ENCODE measurements at regions not wholly inside any gene's neighbourhood (a gene's known extent, or its start where the extent isn't known, plus 50 kb on each side); places are given as distances from the start of the nearest gene placed in this dataset.
"Not testable (repeated sequence)": the region's sequence is repeated elsewhere in the genome, so short reads cannot be mapped to it uniquely, and the experiment has no call there.

DNA sequence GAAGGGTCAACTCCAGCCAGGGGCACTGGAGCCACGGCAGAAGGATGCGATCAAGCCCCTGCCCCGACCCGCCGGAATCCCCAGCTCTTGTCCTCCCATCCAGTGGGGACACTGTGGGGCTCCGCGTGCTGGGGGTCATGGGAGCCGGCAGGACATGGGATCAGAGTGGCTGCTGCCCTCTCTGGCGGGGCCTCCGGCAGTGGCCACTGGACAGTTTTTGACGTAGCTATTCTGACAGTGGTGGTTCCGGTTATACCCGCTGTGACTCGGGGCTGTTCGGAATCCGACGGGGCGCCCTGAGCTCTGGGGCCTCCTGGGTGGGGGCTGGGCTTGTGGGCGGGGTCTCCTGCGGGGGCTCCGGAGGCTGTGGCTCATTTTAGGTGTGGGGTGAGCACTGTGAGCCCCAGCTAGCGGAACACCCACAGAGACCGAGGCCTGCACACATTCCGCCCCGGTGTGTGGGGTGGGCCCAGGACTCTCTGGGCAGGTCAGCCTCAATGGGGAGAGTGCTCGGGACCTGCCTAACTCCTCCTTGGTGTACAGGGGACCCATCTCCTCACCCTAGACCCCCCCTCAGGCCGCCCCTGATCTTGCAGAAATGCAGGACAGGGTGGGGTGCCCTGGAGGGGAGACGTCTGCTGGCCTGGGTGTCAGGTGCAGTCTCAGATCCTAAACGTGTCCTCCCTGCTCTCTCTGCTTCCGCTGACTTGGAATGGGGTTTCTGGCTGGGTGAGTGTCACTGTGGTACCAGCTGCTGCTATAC lies 374.2 kb downstream of the TMEM121 start:
- DNase-seq (ENCODE audit: low spot score): no peak

DNA sequence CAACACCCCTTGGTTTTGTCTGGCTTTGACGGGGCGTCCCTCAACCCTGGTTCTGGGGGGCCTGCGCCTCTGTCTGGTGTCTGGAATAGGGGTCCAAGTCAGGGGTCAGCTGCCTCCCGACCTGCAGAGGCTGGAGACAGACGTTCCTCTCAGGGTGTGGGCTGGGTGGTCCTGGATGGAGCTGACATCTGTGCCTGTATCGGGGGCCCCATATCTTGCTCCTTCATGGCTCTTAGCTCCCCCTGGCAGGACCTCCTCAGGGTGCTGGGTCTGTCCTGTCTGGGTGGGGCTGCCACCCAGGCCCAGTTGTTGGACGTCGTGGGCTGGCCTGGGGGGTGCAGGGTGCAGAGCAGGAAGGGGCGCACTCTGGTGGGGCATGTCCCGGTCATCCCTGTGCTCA lies 374.8 kb downstream of the TMEM121 start:
- DNase-seq (ENCODE audit: low spot score): no peak

DNA sequence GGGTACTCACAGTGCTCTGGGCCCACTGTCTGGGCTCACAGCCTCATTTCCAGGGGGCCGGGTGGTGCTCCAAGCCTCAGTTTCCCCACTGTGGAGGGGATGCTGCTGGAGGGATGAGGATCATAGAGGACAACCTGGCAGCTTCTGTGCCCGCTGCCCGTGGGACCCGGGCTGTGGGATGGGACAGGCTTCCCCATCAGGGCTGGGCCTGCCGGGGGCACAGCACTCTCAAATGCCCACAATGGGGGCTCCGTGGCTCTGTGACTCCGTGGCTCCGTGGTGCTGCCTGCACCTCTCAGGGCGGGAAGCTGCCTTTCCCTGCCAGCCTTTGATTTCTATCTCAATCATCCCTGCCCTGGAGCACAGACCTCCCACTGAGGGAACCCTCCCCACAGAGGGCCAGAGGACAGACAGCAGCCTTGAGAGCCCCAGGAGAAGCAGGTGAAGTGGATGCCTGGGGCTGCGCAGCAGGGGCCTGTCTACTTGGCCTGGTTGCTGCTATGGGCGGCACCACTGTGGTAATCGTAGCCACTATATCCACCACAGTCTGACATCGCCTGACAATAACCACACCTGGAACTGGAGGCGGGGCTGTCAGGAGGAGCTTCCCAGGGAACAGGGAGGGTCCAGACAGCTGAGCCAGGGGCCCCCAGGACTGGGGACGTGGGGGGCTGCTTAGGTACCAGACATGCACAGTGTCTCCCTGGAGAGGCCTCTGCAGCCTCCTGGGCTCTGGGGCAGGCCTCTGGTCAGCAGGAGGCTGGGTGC lies 375.9 kb downstream of the TMEM121 start:
- DNase-seq (ENCODE audit: low spot score): no peak

DNA sequence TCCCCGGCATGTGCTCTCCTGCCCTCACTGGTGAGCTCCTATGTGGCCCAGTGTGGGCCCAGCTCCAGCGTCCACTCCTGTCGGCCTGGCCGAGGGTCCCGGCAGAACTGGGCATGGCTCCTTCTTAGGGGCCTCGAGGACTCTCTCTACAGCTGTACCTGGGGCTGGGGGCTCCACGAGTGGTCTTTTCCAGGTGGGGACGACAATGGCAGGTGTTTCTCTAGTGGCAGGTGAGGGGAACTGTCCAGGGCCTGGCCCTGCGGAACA lies 376.4 kb downstream of the TMEM121 start:
- DNase-seq (ENCODE audit: low spot score): not testable (repeated sequence)

DNA sequence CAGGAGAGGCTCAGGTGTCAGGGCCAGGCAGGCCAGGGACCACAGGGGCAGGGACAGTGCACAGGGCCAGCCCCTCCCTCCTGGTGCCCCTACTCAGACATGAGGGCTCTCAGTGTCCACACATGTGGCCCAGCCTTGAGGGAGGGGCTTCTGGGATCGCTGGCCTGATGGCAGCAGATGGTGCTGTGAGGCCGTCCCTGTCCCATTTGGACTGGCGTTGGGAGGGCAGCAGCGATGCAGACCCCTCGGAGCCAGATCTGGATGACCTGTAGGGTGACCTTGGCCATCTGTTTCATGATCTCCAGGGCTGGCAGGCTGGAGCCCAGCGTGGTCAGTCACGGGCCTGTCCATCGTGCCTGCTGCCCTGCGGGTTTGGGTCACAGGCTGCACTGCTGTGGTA lies 377.6 kb downstream of the TMEM121 start:
- DNase-seq (ENCODE audit: low spot score): no peak

DNA sequence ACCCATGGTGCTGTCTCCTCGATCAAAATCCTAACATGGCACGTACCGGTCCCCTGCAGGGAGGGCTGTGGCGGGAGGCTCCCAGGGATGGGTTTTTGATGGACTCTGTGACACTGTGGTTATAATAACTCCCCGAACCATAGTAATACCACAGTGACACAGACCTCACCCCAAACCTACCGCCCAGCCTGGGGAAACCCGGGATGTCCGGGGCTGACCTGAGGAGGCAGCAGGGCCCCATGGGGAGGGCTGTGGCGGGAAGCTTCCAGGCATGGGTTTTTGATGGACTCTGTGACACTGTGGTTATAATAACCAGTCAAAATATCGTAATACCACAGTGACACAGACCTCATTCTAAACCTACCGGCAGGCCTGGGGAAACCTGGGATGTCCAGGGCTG lies 378.0 kb downstream of the TMEM121 start:
- no peak for DNase-seq (ENCODE audit: low spot score)

DNA sequence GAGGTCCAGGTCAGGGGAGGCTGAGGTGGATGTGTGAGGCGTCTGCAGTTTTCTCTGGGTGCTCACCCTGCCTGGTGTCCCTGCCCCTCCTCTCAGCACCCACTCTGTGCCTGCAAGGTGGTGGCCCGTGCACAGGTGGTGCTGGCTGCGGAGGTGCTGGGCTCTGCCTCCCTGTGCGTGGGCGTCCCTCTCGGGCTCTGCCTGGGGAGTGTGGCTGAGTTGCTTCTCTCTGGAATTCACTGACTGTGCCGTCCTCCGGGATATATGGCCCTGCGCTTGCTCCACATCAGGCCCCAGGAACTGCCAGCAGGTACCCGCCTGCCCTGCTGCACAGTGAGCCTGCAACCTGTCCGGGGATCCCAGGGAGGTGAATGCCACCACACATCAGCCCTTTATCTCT lies 379.1 kb downstream of the TMEM121 start:
- DNase-seq (ENCODE audit: low spot score): no peak

DNA sequence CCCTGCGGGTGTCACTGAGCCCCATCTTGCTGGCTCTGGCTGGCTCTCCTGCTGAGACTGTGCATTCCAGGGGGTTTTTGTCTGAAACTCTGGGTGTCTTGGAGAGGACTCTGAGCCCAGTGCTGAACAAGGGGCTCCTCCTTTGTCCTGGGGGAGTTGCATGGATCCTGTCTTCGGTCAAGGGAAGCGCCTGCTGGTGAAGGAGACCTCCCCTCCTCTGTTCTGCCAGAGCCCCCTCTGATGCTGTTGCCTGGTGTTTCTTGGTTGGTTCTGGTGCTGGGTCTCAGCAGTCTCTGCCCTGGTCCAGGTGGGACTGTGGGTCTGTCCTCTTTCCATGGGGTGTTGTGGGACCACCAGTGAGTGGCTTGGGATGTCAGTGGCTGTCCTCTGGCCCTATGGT lies 380.9 kb downstream of the TMEM121 start:
- DNase-seq (ENCODE audit: low spot score): no peak

DNA sequence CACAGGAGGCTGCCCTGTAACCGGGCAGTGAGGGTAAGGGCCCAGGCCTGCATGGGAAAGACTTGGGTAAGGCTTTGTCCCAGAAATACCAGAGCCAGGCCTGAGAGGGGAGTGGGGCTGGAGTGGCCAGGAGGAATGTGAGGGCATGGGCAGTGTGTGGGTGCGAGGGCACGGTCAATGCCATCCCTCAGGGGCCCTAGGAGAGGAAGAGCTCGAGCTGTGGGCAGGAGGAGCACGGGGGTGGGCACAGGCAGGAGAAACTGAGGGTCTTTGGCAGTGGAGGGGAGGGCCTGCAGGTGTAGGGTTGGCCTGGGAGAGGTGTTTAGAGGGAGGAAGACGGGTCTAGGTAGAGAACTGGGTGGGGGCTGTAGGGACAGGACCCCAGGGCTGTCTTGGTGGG lies 381.6 kb downstream of the TMEM121 start:
- DNase-seq (ENCODE audit: low spot score): no peak

DNA sequence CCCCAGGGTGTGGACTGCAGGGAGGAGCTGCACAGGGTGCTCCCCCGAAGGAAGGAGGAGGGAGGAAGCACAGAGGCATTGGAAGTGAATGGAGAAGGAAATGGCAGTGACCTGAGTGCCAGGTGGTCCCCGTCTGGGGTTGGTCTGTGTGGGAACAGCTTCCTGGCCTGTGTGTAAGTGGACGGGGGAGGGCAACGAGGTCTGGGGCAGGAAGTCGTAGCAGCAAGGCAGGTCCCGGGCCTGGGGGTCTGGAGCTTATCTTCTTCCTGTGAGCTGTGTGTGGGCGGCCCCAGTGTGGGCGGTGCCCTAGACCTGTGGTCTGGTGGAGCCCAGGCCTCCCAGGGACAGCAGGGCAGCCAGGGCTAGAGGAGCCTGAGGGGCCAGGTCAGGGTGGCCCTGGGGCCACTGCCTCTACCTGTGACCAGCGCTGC lies 382.1 kb downstream of the TMEM121 start:
- no peak for DNase-seq (ENCODE audit: low spot score)

DNA sequence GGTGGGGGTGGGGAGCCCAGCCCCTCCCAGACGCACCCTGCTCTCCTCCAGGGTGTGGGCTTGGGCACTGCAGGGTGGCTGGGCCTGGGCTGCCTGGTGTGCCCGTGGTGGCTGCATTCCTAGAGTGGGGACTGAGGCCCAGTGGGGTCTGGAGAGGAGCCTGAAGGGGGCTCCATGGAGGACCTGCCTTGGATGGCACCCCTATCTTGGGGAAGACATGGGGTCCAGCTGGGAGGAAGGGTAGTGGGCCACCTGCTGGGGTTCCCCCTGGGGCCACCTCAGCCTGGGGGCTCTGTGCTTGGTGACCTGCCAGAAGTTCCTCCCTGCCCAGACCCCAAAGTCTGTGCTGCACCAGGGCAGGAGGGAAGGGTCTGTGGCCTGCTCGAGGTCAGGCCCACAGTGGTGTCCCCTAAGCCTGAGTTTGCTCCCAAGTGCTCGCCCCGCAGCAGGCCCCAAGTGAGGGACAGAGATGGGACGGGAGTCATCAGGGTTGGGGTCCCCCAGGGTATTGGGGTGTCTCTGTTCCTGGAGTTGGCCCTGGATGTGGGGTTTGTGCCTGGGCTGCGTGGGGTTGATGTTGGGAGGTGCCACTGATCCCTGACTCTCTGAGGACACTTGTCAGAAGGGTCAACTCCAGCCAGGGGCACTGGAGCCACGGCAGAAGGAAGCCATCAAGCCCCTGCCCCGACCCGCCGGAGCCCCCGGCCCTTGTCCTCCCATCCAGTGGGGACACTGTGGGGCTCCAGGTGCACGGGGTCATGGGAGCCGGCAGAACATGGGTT lies 382.9 kb downstream of the TMEM121 start:
- no peak for DNase-seq (ENCODE audit: low spot score)

DNA sequence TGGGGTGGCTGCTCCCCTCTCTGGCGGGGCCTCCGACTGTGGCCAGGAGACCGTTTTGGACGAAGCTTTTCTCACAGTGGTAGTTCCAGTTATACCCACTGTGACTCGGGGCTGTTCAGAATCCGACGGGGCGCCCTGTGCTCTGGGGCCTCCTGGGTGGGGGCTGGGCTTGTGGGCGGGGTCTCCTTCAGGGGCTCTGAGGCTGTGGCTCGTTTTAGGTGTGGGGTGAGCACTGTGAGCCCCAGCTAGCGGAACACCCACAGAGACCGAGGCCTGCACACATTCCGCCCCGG lies 383.4 kb downstream of the TMEM121 start:
- DNase-seq (ENCODE audit: low spot score): not testable (repeated sequence)

DNA sequence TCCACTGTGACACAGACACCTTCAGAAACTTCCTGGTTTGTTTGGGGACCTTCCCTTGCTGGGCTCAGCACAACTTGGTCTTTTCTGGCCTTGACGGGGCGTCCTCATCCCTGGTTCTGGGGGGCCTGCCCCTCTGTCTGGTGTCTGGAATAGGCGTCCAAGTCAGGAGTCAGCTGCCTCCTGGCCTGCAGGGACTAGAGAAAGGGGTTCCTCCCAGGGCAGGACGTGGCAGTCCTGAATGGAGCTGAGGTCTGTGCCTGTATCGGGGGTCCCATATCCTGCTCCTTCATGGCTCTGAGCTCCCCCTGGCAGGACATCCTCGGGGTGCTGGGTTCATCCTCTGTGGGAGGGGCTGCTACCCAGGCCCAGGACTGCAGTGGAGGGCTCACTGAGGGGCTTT lies 384.0 kb downstream of the TMEM121 start:
- no peak for DNase-seq (ENCODE audit: low spot score)

DNA sequence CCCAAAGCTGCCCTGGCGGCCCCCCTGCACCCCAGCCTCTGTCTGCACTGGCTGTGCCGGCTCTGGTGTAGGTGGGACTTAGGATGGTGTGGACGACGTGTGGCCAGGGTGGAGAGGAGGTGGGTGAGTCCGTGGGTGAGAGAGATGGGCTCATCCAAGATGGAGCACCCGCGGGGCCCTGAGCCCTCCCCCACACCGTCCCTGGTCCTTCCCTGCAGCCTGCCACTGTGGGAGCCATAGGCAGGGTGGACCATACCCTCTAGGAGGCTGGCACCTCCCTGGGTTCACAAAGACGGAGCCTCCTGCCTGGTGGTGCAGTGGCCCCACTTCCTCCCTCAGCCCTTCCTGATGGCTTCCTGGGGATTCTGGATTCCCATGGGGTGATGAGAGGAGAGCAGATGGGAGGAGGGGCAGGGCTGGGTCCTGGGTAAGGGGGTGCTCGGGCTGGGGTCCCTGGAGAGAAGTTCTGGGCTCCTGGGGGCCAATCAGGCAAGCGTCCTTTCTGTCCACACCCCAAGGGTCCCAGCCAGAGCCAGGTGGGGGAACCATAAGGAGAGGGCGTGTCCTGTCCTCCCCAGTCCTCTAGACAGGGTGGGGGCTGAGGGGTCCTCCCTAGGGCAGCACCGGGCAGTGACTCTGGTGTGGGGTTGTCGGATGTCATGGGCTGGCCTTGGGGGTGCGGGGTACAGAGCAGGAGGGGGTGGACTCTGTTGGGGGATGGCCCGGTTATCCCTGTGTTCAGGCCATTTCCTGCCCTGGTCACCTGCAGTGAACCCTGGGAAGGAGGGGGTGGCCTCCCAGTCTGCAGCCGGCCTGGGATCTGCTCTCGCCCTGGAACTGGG lies 384.8 kb downstream of the TMEM121 start:
- no peak for DNase-seq (ENCODE audit: low spot score)

DNA sequence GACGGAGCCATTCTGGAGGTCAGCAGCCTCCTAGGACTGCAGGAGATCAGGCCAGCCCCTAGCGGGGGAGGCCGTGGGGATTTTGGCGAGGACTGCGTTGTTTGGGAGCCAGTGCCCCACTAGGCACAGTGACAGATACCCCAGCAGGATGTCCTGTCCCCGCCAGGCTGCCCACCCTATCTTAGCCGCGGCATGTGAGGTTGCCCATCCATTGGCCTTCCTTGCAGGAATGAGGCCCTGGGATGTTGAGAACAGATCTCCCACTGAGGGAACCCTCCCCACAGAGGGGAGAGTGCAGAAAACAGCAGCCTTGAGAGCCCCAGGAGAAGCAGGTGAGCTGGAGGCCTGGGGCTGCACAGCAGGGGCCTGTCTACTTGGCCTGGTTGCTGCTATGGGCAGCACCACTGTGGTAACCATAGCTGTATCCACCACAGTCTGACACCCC lies 385.5 kb downstream of the TMEM121 start:
- DNase-seq (ENCODE audit: low spot score): not testable (repeated sequence)

DNA sequence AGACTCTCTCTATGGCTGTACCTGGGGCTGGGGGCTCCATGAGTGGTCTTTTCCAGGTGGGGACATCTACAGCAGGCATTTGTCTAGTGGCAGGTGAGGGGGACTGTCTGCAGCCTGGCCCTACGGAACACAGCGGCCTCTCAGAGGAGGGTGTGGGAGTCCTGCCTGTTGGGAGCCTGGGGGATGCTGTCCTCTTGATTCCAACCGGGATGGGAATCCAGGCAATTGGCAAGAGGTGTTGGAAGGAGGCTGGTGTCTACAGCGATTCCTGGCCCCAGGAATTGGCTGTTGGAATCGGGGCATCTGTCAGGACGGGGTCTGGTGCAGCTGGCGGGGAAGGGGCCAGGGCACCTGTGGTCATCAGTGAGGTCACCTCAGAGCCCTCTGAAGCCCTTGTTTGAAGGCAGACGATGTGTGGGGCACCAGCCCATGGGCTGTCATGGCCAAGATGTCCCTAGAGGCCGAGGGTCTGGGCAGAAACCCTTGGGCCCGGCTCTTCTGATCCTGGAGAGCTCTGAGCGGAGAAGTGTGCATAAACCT lies 386.3 kb downstream of the TMEM121 start:
- no peak for DNase-seq (ENCODE audit: low spot score)

DNA sequence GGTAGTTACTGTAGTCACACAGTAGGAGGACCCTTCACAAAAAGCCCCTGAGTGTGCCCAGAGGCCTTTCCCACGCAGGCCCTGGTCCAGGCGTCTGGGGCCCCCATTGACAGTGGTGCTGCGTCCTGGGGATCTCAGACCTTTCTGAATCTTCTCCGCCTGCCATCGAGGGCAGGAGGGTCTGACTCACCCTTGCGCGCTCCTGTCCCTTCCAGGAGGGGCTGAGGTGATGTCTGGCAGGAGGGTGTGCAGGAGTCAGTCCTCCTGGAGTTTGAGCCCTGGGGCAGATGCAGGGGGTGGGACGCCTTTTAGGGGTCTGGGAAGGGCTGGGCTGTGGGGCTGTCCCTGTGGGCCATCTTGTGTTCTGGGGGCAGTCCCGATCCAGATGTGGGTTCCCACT lies 386.8 kb downstream of the TMEM121 start:
- DNase-seq (ENCODE audit: low spot score): no peak

DNA sequence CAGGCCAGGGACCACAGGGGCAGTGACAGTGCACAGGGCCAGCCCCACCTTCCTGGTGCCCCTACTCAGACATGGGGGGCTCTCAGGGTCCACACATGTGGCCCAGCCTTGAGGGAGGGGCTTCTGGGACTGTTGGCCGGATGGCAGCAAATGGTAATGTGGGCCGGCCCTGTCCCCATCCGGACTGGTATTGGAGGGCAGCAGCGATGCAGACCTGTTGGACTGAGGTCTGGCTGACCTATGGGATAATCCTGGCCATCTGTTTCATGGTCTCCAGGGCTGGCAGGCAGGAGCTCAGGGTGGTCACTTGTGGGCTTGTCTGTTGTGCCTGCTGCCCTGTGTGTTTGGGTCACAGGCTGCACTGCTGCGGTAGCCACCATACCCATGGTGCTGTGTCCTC lies 387.5 kb downstream of the TMEM121 start:
- no peak for DNase-seq (ENCODE audit: low spot score)

DNA sequence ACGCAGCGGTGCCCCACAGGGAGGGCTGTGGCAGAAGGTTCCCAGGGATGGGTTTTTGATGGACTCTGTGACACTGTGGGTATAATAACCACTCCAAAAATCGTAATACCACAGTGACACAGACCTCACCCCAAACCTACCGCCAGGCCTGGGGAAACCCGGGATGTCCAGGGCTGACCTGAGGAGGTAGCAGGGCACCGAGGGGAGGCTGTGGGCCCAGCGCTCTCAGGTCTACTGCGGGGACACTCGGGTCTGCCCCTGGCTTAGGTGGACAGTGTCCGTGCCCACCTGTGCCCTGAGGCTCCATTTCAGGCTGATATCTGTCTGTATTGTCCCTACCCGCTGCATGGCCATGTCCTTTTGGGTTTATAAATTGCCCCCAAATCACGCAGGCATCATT lies 387.9 kb downstream of the TMEM121 start:
- not testable (repeated sequence) for DNase-seq (ENCODE audit: low spot score)

DNA sequence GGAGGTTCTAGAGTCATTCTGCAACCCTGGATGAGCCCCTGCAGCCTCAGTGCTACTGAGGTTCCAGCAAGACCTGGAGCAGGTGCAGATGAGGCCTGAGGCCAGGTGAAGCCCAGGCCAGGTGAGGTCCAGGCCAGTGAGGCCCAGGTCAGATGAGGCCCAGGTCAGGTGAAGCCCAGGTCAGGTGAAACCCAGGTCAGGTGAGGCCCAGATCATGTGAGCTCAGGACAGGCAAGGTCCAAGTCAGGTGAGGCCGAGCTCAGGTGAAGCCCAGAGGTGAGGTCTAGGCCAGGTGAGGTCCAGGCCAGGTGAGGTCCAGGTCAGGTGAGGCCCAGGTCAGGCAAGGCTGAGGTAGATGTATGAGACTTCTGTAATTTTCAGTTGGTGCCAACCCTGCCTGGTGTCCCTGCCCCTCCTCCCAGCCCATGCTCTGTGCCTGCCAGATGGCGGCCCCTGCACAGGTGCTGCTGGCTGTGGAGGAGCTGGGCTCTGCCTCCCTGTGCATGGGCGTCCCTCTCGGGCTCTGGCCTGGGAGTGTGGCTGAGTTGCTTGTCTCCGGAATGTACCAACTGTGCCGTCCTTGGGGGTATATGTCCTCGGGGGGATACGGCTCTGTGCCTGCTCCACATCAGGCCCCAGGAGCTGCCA lies 388.5 kb downstream of the TMEM121 start:
- no peak for DNase-seq (ENCODE audit: low spot score)

DNA sequence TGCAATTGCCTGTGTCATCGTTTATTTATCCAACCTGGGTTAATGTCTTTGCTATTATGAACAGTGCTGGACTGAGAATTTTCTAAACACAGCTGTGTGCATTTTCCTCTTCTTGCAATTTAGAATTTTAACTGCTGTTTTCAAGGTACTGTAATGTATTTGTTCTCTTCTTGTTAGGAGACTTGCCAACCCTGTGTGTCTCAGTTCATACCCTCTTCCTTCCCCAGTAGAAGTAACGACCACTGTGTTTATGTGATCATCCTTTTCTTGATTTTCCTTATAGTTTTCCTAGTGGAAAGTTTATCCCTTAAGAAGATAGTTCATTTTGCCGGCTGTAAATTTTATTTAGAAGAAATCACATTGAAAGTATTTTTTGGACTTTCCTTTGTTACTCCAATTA lies 389.2 kb downstream of the TMEM121 start:
- not testable (repeated sequence) for DNase-seq (ENCODE audit: low spot score)
